ENCODE measurements at regions not wholly inside any gene's neighbourhood (a gene's known extent, or its start where the extent isn't known, plus 50 kb on each side); places are given as distances from the start of the nearest gene placed in this dataset.

DNA sequence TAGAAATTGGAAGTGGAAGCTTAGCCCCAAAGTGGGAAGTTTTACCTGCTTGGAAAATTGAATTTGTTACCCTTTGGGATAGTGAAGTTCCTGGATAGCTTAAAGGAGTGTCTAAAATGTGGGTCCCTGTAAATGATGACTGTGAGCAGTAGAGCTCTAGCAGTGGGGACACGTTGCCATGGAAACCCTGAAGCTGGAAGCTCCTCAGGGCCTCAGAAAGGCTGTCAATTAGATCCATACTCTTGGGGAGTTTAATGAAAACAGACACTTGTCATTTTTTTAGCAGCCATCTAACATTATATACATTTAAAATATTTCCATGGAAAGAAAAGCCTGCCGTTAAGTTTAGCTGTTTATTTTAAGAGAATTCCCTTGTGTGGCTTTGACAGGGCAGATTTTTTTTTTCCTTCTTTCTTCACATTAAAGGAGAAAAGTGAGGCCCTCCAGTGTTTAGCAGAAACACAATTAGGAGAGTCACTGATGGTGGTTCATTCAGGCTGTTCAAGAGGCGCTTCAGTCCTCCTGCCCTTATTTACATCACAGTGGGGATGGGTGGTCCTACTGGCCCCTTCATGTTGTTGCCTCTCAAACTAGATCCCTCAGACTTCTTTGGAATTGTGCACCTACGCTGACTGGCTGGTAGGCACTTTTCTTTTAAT, 518.4 kb downstream of the CCSER2 start:
- Histone ChIP-seq H3K27me3 (ENCODE audit: insufficient read depth, low read length, poor library complexity, severe bottlenecking) (no peaks in the 10 kb centered on the region), H3K36me3 (ENCODE audit: insufficient read depth, low read length) (no peaks in the 10 kb centered on the region), H3K9me3 (ENCODE audit: insufficient read depth, low read depth, low read length) (no peaks in the 10 kb centered on the region), H3K4me2 (ENCODE audit: low read depth, low read length, poor library complexity, severe bottlenecking) (no peak overlapping the region), H3K79me2 (ENCODE audit: insufficient read depth, low read length) (no peaks in the 10 kb centered on the region), H3K9me2 (replicated peaks; ENCODE audit: low read depth, low read length) (no peaks in the 10 kb centered on the region), H4K20me1 (ENCODE audit: insufficient read depth, low read length, poor library complexity, severe bottlenecking) (no peaks in the 10 kb centered on the region), H3F3A (ENCODE audit: low read depth) (no peaks in the 10 kb centered on the region), H3K4me3 (ENCODE audit: low read length, poor library complexity, severe bottlenecking) (no peak overlapping the region), H2AFZ (ENCODE audit: low read length) (no peak overlapping the region), H3K4me1 (ENCODE audit: insufficient read depth, low read length, poor library complexity, severe bottlenecking) (no peaks in the 10 kb centered on the region), H3K9ac (ENCODE audit: low read depth, low read length, poor library complexity, severe bottlenecking) (no peak overlapping the region)
- TF ChIP-seq EZH2phosphoT487 (IDR thresholded peaks at IDR 0.05; ENCODE audit: borderline replicate concordance) = no peak
- TF ChIP-seq, protein P1, sequence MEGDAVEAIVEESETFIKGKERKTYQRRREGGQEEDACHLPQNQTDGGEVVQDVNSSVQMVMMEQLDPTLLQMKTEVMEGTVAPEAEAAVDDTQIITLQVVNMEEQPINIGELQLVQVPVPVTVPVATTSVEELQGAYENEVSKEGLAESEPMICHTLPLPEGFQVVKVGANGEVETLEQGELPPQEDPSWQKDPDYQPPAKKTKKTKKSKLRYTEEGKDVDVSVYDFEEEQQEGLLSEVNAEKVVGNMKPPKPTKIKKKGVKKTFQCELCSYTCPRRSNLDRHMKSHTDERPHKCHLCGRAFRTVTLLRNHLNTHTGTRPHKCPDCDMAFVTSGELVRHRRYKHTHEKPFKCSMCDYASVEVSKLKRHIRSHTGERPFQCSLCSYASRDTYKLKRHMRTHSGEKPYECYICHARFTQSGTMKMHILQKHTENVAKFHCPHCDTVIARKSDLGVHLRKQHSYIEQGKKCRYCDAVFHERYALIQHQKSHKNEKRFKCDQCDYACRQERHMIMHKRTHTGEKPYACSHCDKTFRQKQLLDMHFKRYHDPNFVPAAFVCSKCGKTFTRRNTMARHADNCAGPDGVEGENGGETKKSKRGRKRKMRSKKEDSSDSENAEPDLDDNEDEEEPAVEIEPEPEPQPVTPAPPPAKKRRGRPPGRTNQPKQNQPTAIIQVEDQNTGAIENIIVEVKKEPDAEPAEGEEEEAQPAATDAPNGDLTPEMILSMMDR (conservative IDR thresholded peaks at IDR 0.05; ENCODE audit: low read length) = no peak

DNA sequence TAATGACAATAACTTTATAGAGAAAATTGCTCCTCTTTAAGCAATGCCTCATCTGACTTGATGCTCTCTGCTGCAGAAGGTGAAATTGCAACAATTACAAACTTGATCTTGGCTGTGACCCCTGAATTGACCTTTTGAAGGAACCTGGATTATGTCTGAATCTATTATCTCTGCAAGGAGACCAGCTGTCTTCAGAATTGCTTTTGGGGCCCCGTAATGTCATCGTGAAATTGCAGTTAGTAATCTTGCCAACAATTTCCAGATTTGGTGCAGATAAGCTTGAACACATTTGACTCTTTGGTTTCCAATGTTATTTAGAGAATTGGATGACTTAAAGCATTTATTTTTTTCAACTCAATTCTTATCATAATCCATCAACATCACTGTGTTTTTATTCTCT, 520.6 kb downstream of the CCSER2 start:
- H3K79me2 ChIP-seq (ENCODE audit: insufficient read depth, low read length) = no peaks in the 10 kb centered on the region
- H3K27me3 ChIP-seq (ENCODE audit: insufficient read depth, low read length, poor library complexity, severe bottlenecking) = no peaks in the 10 kb centered on the region
- H3K4me3 ChIP-seq (ENCODE audit: low read length, poor library complexity, severe bottlenecking) = no peak overlapping the region
- no peaks in the 10 kb centered on the region for H3F3A ChIP-seq (ENCODE audit: low read depth)
- H4K20me1 ChIP-seq (ENCODE audit: insufficient read depth, low read length, poor library complexity, severe bottlenecking) = no peaks in the 10 kb centered on the region
- no peak overlapping the region for H3K4me2 ChIP-seq (ENCODE audit: low read depth, low read length, poor library complexity, severe bottlenecking)
- H3K9me2 ChIP-seq (replicated peaks; ENCODE audit: low read depth, low read length) = no peaks in the 10 kb centered on the region
- no peaks in the 10 kb centered on the region for H3K36me3 ChIP-seq (ENCODE audit: insufficient read depth, low read length)
- H3K9ac ChIP-seq (ENCODE audit: low read depth, low read length, poor library complexity, severe bottlenecking) = no peak overlapping the region
- H2AFZ ChIP-seq (ENCODE audit: low read length) = no peak overlapping the region
- no peaks in the 10 kb centered on the region for H3K4me1 ChIP-seq (ENCODE audit: insufficient read depth, low read length, poor library complexity, severe bottlenecking)
- no peaks in the 10 kb centered on the region for H3K9me3 ChIP-seq (ENCODE audit: insufficient read depth, low read depth, low read length)
- TF ChIP-seq, protein P1 (conservative IDR thresholded peaks at IDR 0.05; ENCODE audit: low read length) = no peak
- no peak for TF ChIP-seq EZH2phosphoT487 (IDR thresholded peaks at IDR 0.05; ENCODE audit: borderline replicate concordance)

DNA sequence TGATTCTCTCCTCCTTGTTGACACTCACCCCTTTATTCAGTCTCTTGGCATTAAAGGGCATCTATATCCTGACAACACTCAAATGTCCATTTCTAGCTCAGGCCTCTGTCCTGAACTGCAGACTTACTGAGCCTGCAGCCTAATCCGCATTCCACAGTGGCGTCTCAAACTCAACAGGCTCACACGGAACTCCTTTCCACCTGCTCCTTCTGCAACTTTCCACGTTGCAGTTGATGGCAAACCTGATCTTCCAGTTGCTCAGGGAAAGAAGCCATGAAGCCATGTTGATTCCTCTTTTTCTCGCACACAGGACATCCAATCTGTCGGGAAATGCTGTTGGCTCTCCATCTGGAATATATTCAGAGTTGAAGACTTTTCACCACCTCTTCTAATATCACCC, 522.4 kb downstream of the CCSER2 start:
- TF ChIP-seq EZH2phosphoT487 (IDR thresholded peaks at IDR 0.05; ENCODE audit: borderline replicate concordance) = no peak
- TF ChIP-seq, protein P1 (conservative IDR thresholded peaks at IDR 0.05; ENCODE audit: low read length) = no peak
- no peaks in the 10 kb centered on the region for H3K9me2 ChIP-seq (replicated peaks; ENCODE audit: low read depth, low read length)
- no peaks in the 10 kb centered on the region for H3F3A ChIP-seq (ENCODE audit: low read depth)
- H3K9me3 ChIP-seq (ENCODE audit: insufficient read depth, low read depth, low read length) = no peaks in the 10 kb centered on the region
- H3K4me2 ChIP-seq (ENCODE audit: low read depth, low read length, poor library complexity, severe bottlenecking) = no peak overlapping the region
- H4K20me1 ChIP-seq (ENCODE audit: insufficient read depth, low read length, poor library complexity, severe bottlenecking) = no peaks in the 10 kb centered on the region
- H3K79me2 ChIP-seq (ENCODE audit: insufficient read depth, low read length) = no peaks in the 10 kb centered on the region
- H3K4me3 ChIP-seq (ENCODE audit: low read length, poor library complexity, severe bottlenecking) = no peak overlapping the region
- H3K4me1 ChIP-seq (ENCODE audit: insufficient read depth, low read length, poor library complexity, severe bottlenecking) = no peaks in the 10 kb centered on the region
- H3K27me3 ChIP-seq (ENCODE audit: insufficient read depth, low read length, poor library complexity, severe bottlenecking) = no peaks in the 10 kb centered on the region
- no peaks in the 10 kb centered on the region for H3K36me3 ChIP-seq (ENCODE audit: insufficient read depth, low read length)
- no peak overlapping the region for H3K9ac ChIP-seq (ENCODE audit: low read depth, low read length, poor library complexity, severe bottlenecking)
- H2AFZ ChIP-seq (ENCODE audit: low read length) = no peak overlapping the region

Data from Loucy (cell line).